Neural progenitor cell (in vitro differentiated cells): ENCODE measurements at regions not wholly inside any gene's neighbourhood (a gene's known extent, or its start where the extent isn't known, plus 50 kb on each side); places are given as distances from the start of the nearest gene placed in this dataset.

Source experiments
- DNase-seq: peaks from one replicate; pipeline ENCODE4 v3.0.0-alpha.2; 2016; ENCODE audit warnings: low spot score
- H2AFZ ChIP-seq: fragments of 200-600 bp; sonication (generic); replicated peaks from 2 replicates; pipeline ENCODE4 v1.6.1; 2016; ENCODE audit warnings: antibody characterized with exemption
- H3F3A ChIP-seq: fragments of 200-600 bp; sonication (generic); 2 replicates; pipeline ENCODE4 v1.6.1; 2016; ENCODE audit warnings: antibody characterized with exemption, low read depth
- H3K27ac ChIP-seq: fragments of 200-600 bp; sonication (generic); 2 replicates; pipeline ENCODE4 v1.5.1; 2016; ENCODE audit warnings: mild to moderate bottlenecking
- H3K27me3 ChIP-seq: fragments of 200-600 bp; sonication (generic); 2 replicates; pipeline ENCODE4 v1.6.1; 2016; ENCODE audit warnings: mild to moderate bottlenecking, moderate library complexity
- H3K36me3 ChIP-seq: fragments of 200-600 bp; sonication (generic); 2 replicates; pipeline ENCODE4 v1.5.1; 2016
- H3K4me1 ChIP-seq: fragments of 200-600 bp; sonication (generic); 2 replicates; pipeline ENCODE4 v1.6.1; 2016; ENCODE audit warnings: mixed run types
- H3K4me2 ChIP-seq: fragments of 200-600 bp; sonication (generic); 2 replicates; pipeline ENCODE4 v1.6.1; 2016
- H3K4me3 ChIP-seq: fragments of 200-600 bp; sonication (generic); 2 replicates; pipeline ENCODE4 v1.5.1; 2016
- H3K79me2 ChIP-seq: fragments of 200-600 bp; sonication (generic); 2 replicates; pipeline ENCODE4 v1.6.1; 2016; ENCODE audit warnings: low read depth
- H3K9ac ChIP-seq: fragments of 200-600 bp; sonication (generic); 2 replicates; pipeline ENCODE4 v1.6.1; 2016
- H3K9me3 ChIP-seq: fragments of 200-600 bp; sonication (generic); 2 replicates; pipeline ENCODE4 v1.5.1; 2016; ENCODE audit warnings: low read depth
- H4K20me1 ChIP-seq: fragments of 200-600 bp; sonication (generic); 2 replicates; pipeline ENCODE4 v1.6.1; 2016; ENCODE audit warnings: low read depth
- H3K27ac Mint-ChIP-seq: 3 replicates; pipeline ENCODE4 v1.8.0; 2021; ENCODE audit warnings: mixed read lengths
- H3K27me3 Mint-ChIP-seq: 2 replicates; pipeline ENCODE4 v1.8.0; 2022; ENCODE audit warnings: low read depth, mild to moderate bottlenecking, inconsistent platforms, moderate library complexity, mixed read lengths; ENCODE audit not compliant: insufficient read depth
- H3K36me3 Mint-ChIP-seq: 3 replicates; pipeline ENCODE4 v1.8.0; 2021; ENCODE audit warnings: mixed read lengths
- H3K4me1 Mint-ChIP-seq: 3 replicates; pipeline ENCODE4 v1.8.0; 2021; ENCODE audit warnings: mixed read lengths
- H3K4me3 Mint-ChIP-seq: 3 replicates; pipeline ENCODE4 v1.8.0; 2021; ENCODE audit warnings: mild to moderate bottlenecking, moderate library complexity, mixed read lengths
- H3K9me3 Mint-ChIP-seq: 3 replicates; pipeline ENCODE4 v1.8.0; 2020; ENCODE audit warnings: mixed read lengths
- CTCF ChIP-seq: fragments of 200-600 bp; sonication (generic); IDR thresholded peaks from 2 replicates; pipeline ENCODE4 v1.5.1; 2017; ENCODE audit warnings: antibody characterized with exemption, mild to moderate bottlenecking
- EZH2 ChIP-seq: fragments of 200-600 bp; sonication (generic); IDR thresholded peaks from 2 replicates; pipeline ENCODE4 v1.6.1; 2017; ENCODE audit warnings: antibody characterized with exemption, mild to moderate bottlenecking, moderate library complexity
- EZH2phosphoT487 ChIP-seq: fragments of 200-600 bp; sonication (generic); IDR thresholded peaks from 2 replicates; pipeline ENCODE4 v1.6.1; 2017; ENCODE audit warnings: antibody characterized with exemption

GRCh38 chr3:117881210-117881609, 1153.4 kb downstream of the IGSF11 start:
- Histone ChIP-seq H3K27me3 (no peaks in the 10 kb centered on the region), H3F3A (no peaks in the 10 kb centered on the region), H3K4me2 (no peak overlapping the region), H3K9me3 (no peaks in the 10 kb centered on the region), H3K36me3 (no peaks in the 10 kb centered on the region), H2AFZ (no peak overlapping the region), H4K20me1 (no peaks in the 10 kb centered on the region), H3K4me3 (no peak overlapping the region), H3K4me1 (peaks cover 11% of the 10 kb centered on the region), H3K9ac (no peak overlapping the region), H3K27ac (no peak overlapping the region), H3K79me2 (no peaks in the 10 kb centered on the region)
- Mint-ChIP-seq H3K9me3 (no peaks in the 10 kb centered on the region), H3K27me3 (no peaks in the 10 kb centered on the region), H3K4me3 (no peak overlapping the region), H3K4me1 (no peaks in the 10 kb centered on the region), H3K27ac (no peak overlapping the region), H3K36me3 (no peaks in the 10 kb centered on the region)
- TF ChIP-seq CTCF (no peak), EZH2phosphoT487 (peak; percentile 48), EZH2 (no peak)
- no peak for DNase-seq

- no peak for TF ChIP-seq EZH2
- no peak for TF ChIP-seq CTCF
- no peak for TF ChIP-seq EZH2phosphoT487
- Histone ChIP-seq H3F3A (no peaks in the 10 kb centered on the region), H2AFZ (no peak overlapping the region), H3K4me2 (no peak overlapping the region), H3K4me3 (no peak overlapping the region), H3K79me2 (no peaks in the 10 kb centered on the region), H3K9ac (no peak overlapping the region), H3K9me3 (no peaks in the 10 kb centered on the region), H3K36me3 (no peaks in the 10 kb centered on the region), H4K20me1 (no peaks in the 10 kb centered on the region), H3K4me1 (peaks cover 10% of the 10 kb centered on the region), H3K27me3 (no peaks in the 10 kb centered on the region), H3K27ac (no peak overlapping the region)
- Mint-ChIP-seq H3K4me3 (no peak overlapping the region), H3K36me3 (no peaks in the 10 kb centered on the region), H3K27me3 (no peaks in the 10 kb centered on the region), H3K9me3 (peaks cover under 1% of the 10 kb centered on the region), H3K4me1 (peaks cover 8% of the 10 kb centered on the region), H3K27ac (no peak overlapping the region)
- DNase-seq = no peak
Measured at GRCh38 chr3:117885011-117885441, 1149.6 kb downstream of the IGSF11 start.

- no peaks in the 10 kb centered on the region for H3K79me2 ChIP-seq
- peaks cover 8% of the 10 kb centered on the region for H3K4me1 Mint-ChIP-seq
- H3K4me1 ChIP-seq = peaks cover 6% of the 10 kb centered on the region
- H3K36me3 ChIP-seq = no peaks in the 10 kb centered on the region
- H3K4me2 ChIP-seq = no peak overlapping the region
- no peak overlapping the region for H2AFZ ChIP-seq
- DNase-seq = no peak
- no peak overlapping the region for H3K27ac Mint-ChIP-seq
- H3K4me3 ChIP-seq = no peak overlapping the region
- H3K9ac ChIP-seq = no peak overlapping the region
- no peaks in the 10 kb centered on the region for H3K36me3 Mint-ChIP-seq
- H3K27me3 Mint-ChIP-seq = no peaks in the 10 kb centered on the region
- H3K9me3 Mint-ChIP-seq = peaks cover 2% of the 10 kb centered on the region
- TF ChIP-seq EZH2 (no peak), EZH2phosphoT487 (no peak), CTCF (no peak)
- no peak overlapping the region for H3K27ac ChIP-seq
- H4K20me1 ChIP-seq = no peaks in the 10 kb centered on the region
- no peak overlapping the region for H3K4me3 Mint-ChIP-seq
- no peaks in the 10 kb centered on the region for H3K27me3 ChIP-seq
- H3K9me3 ChIP-seq = no peaks in the 10 kb centered on the region
- H3F3A ChIP-seq = no peaks in the 10 kb centered on the region
Measured at GRCh38 chr3:117886147-117886546, 1148.5 kb downstream of the IGSF11 start.

- TF ChIP-seq EZH2 (no peak), CTCF (no peak), EZH2phosphoT487 (no peak)
- Histone ChIP-seq H3K79me2 (no peaks in the 10 kb centered on the region), H3K9ac (no peak overlapping the region), H3F3A (no peaks in the 10 kb centered on the region), H3K27ac (no peak overlapping the region), H3K36me3 (no peaks in the 10 kb centered on the region), H3K4me1 (no peaks in the 10 kb centered on the region), H3K9me3 (no peaks in the 10 kb centered on the region), H3K4me2 (no peak overlapping the region), H3K27me3 (no peaks in the 10 kb centered on the region), H3K4me3 (no peak overlapping the region), H4K20me1 (no peaks in the 10 kb centered on the region), H2AFZ (no peak overlapping the region)
- Mint-ChIP-seq H3K27me3 (peaks cover 2% of the 10 kb centered on the region), H3K4me3 (no peak overlapping the region), H3K36me3 (no peaks in the 10 kb centered on the region), H3K4me1 (peaks cover 8% of the 10 kb centered on the region), H3K9me3 (peaks cover 2% of the 10 kb centered on the region), H3K27ac (no peak overlapping the region)
- DNase-seq = no peak
Measured at GRCh38 chr3:117887031-117887430, 1147.6 kb downstream of the IGSF11 start.
